NCI-H1105 (cell line): ENCODE measurements at regions not wholly inside any gene's neighbourhood (a gene's known extent, or its start where the extent isn't known, plus 50 kb on each side); places are given as distances from the start of the nearest gene placed in this dataset.
"Not testable (repeated sequence)": the region's sequence is repeated elsewhere in the genome, so short reads cannot be mapped to it uniquely, and the experiment has no call there.

Experiments used
- DNase-seq: peaks from one replicate; lab custom pipeline; 2025; lab: John Stamatoyannopoulos, UW

DNA sequence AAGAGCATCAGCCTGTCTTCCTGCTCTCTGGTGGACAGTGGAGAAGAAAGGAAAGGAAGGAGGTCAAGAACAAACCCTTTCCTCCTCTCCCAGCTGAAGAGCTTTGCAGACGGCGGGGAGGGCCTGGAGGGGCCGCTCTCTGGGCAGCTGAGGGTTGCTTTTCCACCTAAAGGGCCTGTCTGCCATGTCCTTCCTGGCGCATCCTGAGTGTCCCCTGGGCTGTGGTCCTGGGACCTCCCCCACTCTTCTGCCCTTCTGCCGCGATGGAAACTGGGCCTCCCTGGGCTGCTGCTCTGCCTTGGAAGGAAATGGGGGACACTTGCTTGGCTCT lies 107.0 kb downstream of the ETS2 start:
- no peak for DNase-seq

- DNase-seq, result no peak
Observed at GRCh38 chr21:38912102-38912629, 106.4 kb downstream of the ETS2 start.

- DNase-seq, result no peak
Observed at GRCh38 chr21:38911484-38912101, 105.9 kb downstream of the ETS2 start.

DNA sequence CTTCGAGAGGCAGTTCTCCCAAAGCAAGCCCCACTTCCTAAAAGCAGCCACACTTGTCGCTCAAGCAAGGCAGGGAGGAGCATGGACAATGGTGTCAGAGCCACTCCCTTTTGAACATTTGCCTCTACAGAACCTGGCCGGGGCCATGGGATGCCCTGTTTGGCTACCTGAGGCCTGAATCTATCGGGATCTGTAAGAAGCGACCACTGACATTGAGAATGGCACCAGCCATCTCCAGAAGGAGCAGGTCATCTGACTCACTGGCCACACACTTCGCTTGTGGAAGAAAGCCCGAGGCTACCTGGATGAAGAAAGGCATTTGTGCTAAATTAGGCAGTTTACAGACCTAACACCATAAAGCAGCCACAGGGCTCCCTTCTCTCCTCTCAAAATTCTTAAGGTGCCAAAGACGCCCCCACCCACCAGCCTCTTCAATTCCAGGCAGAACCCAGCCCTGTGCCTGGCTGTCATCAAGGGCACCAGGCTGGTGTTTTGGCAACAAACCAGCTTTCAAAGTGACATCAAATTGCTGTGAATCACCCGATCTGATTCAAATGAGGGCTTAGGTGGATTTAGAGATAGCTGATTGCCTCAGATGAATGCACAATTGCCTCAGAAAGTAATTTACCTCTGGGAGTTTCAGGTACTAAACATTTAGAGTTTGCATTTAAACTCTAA lies 104.8 kb downstream of the ETS2 start:
- no peak for DNase-seq

DNA sequence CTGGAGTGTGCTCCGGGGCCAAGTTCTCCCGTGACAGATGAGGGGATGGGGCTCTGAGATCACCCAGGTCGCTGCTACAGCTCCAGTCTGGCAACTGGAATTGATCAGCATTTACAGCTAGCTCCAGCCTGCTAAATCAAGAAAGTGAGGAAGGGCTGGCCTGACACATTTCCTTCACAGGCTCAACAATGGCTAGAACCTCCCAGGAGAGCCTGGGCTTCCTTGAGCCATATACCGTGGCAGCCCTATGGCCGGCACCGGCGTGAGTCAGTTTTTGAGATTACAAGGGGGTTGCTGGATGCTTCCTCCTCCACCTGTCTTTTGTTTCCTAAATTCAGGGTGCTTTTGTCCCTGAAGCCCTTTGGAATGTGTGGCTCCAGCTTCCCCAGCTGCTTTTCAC lies 104.2 kb downstream of the ETS2 start:
- DNase-seq, result no peak

- DNase-seq, result no peak
Observed at GRCh38 chr21:38909109-38909508, 103.4 kb downstream of the ETS2 start.

DNA sequence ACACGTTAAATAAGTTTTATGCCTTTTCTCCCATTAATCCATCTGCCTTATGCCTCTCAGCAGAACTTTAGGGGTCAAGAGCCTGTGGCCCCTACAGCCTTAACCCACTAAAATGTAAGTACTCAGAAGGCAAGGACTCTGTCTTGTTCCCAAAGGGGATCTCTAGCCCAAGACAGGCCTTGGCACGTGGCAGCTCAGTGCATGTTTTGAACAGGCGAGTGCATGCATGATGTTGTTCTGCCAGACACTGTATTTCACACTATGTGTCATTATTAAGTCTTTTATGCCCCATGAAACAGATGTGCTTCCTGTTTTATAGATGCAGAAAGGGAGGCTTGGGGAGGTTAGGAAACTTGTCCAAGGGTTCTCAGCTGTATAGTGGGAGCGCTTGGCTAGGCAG lies 102.8 kb downstream of the ETS2 start:
- no peak for DNase-seq

DNA sequence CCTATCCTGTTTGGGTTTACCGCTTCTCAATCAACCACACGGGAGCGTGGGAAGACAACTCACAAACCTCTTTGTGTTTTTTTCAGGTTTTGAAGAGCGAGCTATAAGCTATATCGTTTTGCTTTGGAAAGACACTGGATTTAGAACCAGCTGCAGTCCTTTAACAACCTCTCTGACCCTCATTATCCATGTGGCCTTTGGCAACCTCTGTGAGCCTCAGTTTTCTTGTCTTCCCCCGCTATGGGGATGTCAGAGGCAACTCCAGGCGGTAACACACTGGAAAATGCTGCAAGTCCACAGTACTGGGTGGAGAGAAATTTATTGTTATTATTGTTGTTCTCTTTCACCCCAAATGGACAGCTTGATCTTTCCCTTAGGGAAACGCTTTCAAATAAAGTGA lies 100.0 kb downstream of the ETS2 start:
- DNase-seq, result no peak

- no peak for DNase-seq
Observed at GRCh38 chr21:38905328-38905727, 99.6 kb downstream of the ETS2 start.

DNA sequence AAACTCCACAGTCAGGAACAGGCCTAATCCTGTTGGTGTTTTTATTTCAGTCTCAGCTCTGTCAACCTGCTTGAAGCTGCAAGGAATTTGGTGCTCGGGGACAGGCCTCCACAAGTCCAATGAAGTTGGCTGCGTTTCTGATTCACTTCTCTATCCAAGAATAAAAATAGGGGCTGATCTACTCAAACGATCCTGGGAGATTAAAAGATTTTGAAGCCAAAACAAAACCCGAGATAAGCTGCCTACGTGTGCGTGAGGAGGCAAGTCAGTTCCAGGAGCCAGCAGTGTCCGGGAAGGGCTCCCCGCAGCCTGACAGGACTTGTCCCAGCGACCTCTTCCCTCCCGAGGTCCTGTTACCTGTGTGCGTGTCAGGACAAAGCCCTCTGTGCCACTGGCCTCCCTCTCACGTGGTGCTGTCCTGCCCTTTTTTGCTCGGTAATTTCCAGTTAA lies 98.0 kb downstream of the ETS2 start:
- DNase-seq, result peak; percentile 88

GRCh38 chr21:38902608-38903445 lies 97.1 kb downstream of the ETS2 start:
- DNase-seq, result no peak

- no peak for DNase-seq
Observed at GRCh38 chr21:38900499-38900898, 94.8 kb downstream of the ETS2 start.

GRCh38 chr21:38899985-38900384 lies 94.3 kb downstream of the ETS2 start:
- not testable (repeated sequence) for DNase-seq

DNA sequence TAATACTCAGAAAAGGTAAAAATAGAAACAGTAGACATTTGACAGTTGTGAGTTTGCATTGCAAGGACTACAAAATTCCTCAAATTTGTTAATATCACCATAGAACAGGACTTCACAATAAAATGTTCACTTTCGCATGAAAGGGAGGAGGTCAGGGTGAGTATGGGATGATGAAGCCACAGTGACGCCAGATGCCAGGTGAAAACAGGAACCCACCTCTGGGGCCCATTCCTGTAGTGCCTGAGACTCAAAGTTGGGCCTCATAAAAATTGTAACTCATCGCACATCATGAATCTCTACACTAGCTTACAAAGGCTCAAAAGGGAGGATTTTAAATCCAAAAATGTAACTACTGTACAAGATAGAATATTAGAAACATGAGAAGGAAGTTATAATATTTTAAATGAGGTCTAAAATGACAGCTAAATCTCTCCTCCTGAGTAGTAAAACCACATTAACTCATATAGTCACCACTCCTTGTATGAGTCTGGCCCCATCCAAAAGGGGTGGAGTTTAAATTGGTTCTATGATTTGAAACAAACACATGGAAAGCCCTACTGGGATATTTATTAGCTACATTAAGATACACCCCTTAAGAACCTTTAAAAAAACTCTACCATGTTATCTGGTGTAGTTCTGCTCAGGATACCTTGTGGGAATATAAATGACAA lies 93.7 kb downstream of the ETS2 start:
- DNase-seq, result no peak

GRCh38 chr21:38898422-38899096 lies 92.8 kb downstream of the ETS2 start:
- DNase-seq, result no peak

DNA sequence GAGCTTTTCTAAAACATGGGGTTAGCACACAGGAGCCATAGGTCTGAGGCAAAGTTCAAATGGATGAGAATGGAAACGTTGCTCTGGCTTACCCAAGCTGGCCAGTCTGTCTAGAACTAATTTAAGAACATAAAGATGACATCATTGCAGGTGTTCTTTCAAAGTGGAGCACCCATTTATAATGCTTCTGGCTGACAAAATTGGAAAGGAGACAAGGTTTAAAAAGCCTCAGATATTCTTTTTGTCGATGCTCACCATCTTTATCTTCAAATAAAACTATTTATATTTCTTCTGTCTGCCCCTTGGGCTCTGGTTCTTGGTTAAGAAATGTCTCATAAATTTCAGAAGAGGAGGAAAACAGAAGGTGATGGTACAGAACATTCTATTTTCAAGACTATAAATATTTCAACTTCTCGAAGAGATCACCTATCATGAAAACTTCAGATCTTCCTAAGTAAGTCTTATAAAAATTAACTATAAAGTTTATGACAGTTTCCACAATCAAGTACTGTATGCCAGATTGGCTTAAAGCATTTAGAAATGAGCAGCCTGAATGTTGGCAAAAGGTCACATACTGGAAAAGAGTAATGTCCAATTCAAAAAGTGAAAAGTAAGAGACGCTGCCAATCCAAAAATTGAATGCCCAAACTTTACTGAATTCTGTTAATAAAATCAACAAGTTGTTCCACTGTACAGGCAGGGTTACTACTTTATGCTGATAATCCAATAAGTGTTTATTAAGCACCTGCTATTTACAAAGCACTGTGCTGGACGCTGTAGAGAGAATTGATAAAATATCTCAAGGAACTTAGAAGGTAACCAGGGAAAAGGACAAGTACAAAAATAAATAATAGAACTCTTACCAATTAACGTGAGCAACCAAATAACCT lies 92.0 kb downstream of the ETS2 start:
- peak; percentile 39 for DNase-seq

- no peak for DNase-seq
Observed at GRCh38 chr21:38894899-38895298, 89.2 kb downstream of the ETS2 start.

DNA sequence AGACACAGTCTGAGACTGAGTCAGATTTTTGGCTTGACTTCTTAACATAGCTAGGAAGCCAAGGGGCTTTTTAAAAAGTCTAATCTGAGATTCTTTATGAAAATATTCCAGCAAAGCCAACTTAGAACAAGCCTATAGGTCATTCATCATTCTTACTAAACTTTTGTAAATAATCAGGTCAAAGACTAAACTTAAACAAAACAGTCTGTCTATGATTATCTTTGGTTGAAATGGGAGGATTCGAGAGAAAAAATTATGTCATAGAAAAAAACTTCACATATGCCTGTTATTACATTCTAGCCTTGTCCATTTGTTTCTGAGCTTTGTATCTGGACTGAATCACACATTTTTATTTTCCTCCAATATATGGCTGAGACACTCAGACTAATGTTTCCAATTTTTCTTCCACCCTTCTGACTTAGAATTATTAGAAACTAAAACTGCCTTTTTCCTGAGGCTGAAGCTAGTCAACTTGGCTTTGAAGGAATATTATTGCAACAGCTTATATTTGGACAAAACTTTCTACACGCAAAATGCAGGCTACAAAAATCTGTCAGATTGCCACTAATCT lies 83.3 kb downstream of the ETS2 start:
- no peak for DNase-seq

DNA sequence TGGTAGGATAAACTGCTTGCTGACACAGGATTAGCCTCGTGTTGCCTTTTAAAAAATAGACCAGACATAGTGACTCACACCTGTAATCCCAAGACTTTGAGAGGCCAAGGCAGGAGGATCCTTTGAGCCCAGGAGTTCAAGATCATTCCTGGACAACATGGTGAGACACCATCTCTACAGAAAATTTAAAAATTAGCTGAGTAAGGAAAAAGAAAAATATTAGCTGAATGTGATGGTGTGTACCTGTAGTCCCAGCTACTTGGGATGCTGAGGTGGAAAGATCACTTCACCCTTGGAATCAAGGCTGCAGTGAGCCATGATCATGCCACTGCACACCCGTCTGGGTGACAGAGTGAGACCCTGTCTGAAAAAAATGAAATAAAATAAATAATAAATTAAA lies 82.0 kb downstream of the ETS2 start:
- no peak for DNase-seq

- DNase-seq, result no peak
Observed at GRCh38 chr21:38887062-38887686, 81.4 kb downstream of the ETS2 start.
